H1 (cell line): ENCODE measurements at regions not wholly inside any gene's neighbourhood (a gene's known extent, or its start where the extent isn't known, plus 50 kb on each side); places are given as distances from the start of the nearest gene placed in this dataset.

Experiments
- CTCF ChIA-PET: fragments of 300-600 bp; sonication (Branson Sonifier 250); formaldehyde crosslinking; loops from one replicate; lab custom pipeline; 2021; ENCODE audit not compliant: partially characterized antibody; lab: Charles Lee
- POLR2A ChIA-PET: fragments of 300-600 bp; sonication (Branson Sonifier 250); formaldehyde crosslinking; loops from one replicate; lab custom pipeline; 2021; ENCODE audit warnings: inconsistent platforms; ENCODE audit not compliant: partially characterized antibody; lab: Charles Lee
- DNase-seq, 2 experiments: peaks; one replicate each; pipeline versions ENCODE4 v3.0.0 to v3.0.0-alpha.2; 2010 to 2022; ENCODE audit warnings: low spot score in 2 of 2, low read depth in 1 of 2, mixed read lengths in 1 of 2
- FAIRE-seq: peaks from 2 replicates; lab custom pipeline; 2011; peaks lifted over from hg19 to GRCh38; lab: Jason Lieb, UNC
- H2AFZ ChIP-seq: 2 replicates; pipeline ENCODE4 v1.8.1; 2012; ENCODE audit warnings: low read length, inconsistent platforms
- H2AK5ac ChIP-seq: 2 replicates; pipeline ENCODE4 v1.6.1; 2013; ENCODE audit warnings: low read depth, low read length
- H2BK120ac ChIP-seq: replicated peaks from 2 replicates; pipeline ENCODE3; 2013; ENCODE audit warnings: low read depth, low read length, inconsistent platforms
- H2BK12ac ChIP-seq: 2 replicates; pipeline ENCODE4 v1.6.1; 2013; ENCODE audit warnings: low read depth, low read length
- H2BK15ac ChIP-seq: 2 replicates; pipeline ENCODE4 v1.6.1; 2013; ENCODE audit warnings: low read length
- H2BK20ac ChIP-seq: 2 replicates; pipeline ENCODE4 v1.6.1; 2013; ENCODE audit warnings: low read length
- H2BK5ac ChIP-seq: 2 replicates; pipeline ENCODE4 v1.6.1; 2013; ENCODE audit warnings: low read depth, low read length
- H3K14ac ChIP-seq: 2 replicates; pipeline ENCODE4 v1.6.1; 2013; ENCODE audit warnings: inconsistent platforms; ENCODE audit not compliant: insufficient read length
- H3K18ac ChIP-seq: 2 replicates; pipeline ENCODE4 v1.6.1; 2013; ENCODE audit warnings: low read length; ENCODE audit errors: extremely low read depth
- H3K23ac ChIP-seq: 2 replicates; pipeline ENCODE4 v1.6.1; 2013; ENCODE audit warnings: inconsistent platforms; ENCODE audit not compliant: insufficient read length
- H3K23me2 ChIP-seq: 2 replicates; pipeline ENCODE4 v1.6.1; 2013; ENCODE audit warnings: low read depth, low read length
- H3K27ac ChIP-seq: 2 replicates; pipeline ENCODE4 v1.6.1; 2011; ENCODE audit warnings: low read depth, low read length, inconsistent platforms
- H3K27me3 ChIP-seq, 4 experiments: replicated peaks in 1 of 4; 1 replicate in 1 of 4; 2 replicates in 3 of 4; pipeline versions ENCODE4 v1.6.1 to v1.8.1; 2011 to 2013; ENCODE audit warnings: low read length in 3 of 4, mild to moderate bottlenecking in 3 of 4, inconsistent platforms in 2 of 4, mixed read lengths in 2 of 4, moderate library complexity in 1 of 4; ENCODE audit not compliant: control insufficient read depth in 3 of 4, insufficient read depth in 3 of 4; ENCODE audit errors: extremely low read depth in 1 of 4
- H3K36me3 ChIP-seq, 4 experiments: 2 replicates each; pipeline versions ENCODE4 v1.6.1 to v1.8.1; 2011 to 2013; ENCODE audit warnings: mild to moderate bottlenecking in 4 of 4, low read length in 3 of 4, moderate library complexity in 2 of 4, control low read depth in 1 of 4, inconsistent platforms in 1 of 4; ENCODE audit not compliant: insufficient read depth in 4 of 4, control insufficient read depth in 2 of 4
- H3K4ac ChIP-seq: replicated peaks from 2 replicates; pipeline ENCODE3; 2013; ENCODE audit warnings: low read length, low read depth, mixed read lengths, inconsistent platforms; ENCODE audit not compliant: insufficient read length
- H3K4me1 ChIP-seq, 4 experiments: replicated peaks in 1 of 4; 1 replicate in 1 of 4; 2 replicates in 3 of 4; pipeline versions ENCODE4 v1.6.1 to v1.8.1; 2011 to 2013; ENCODE audit warnings: low read length in 3 of 4, inconsistent platforms in 2 of 4, mixed read lengths in 1 of 4; ENCODE audit not compliant: insufficient read depth in 4 of 4, control insufficient read depth in 3 of 4
- H3K4me2 ChIP-seq, 2 experiments: 2 replicates each; pipeline versions ENCODE4 v1.6.1 to v1.8.1; 2011 to 2013; ENCODE audit warnings: low read depth in 2 of 2, low read length in 2 of 2, control low read depth in 1 of 2, inconsistent platforms in 1 of 2, mild to moderate bottlenecking in 1 of 2; ENCODE audit not compliant: insufficient read depth in 1 of 2
- H3K4me3 ChIP-seq, 4 experiments: fragments of 200-600, 300-600 bp in 1 of 4; sonication (generic), shearing (Covaris generic), sonication (Bioruptor Twin) in 1 of 4; 2 replicates each; pipeline versions ENCODE4 v1.5.1 to v1.8.1; 2011 to 2016; ENCODE audit warnings: low read length in 4 of 4, low read depth in 3 of 4, control low read depth in 2 of 4, inconsistent platforms in 2 of 4, mild to moderate bottlenecking in 2 of 4, mixed read lengths in 1 of 4, moderate library complexity in 1 of 4; ENCODE audit not compliant: insufficient read depth in 2 of 4; ENCODE audit errors: extremely low read depth in 1 of 4
- H3K56ac ChIP-seq: replicated peaks from 2 replicates; pipeline ENCODE3; 2013; ENCODE audit warnings: low read depth, mild to moderate bottlenecking, mixed read lengths, low read length, inconsistent platforms; ENCODE audit not compliant: insufficient read length
- H3K79me1 ChIP-seq: 2 replicates; pipeline ENCODE4 v1.6.1; 2013; ENCODE audit warnings: low read depth, low read length, control low read depth
- H3K79me2 ChIP-seq, 2 experiments: 2 replicates each; pipeline versions ENCODE4 v1.6.1 to v1.8.1; 2012 to 2013; ENCODE audit warnings: low read length in 2 of 2, mild to moderate bottlenecking in 2 of 2, inconsistent platforms in 1 of 2; ENCODE audit not compliant: insufficient read depth in 2 of 2, control insufficient read depth in 1 of 2
- H3K9ac ChIP-seq, 4 experiments: replicated peaks in 1 of 4; 1 replicate in 1 of 4; 2 replicates in 3 of 4; pipeline versions ENCODE4 v1.6.1 to v1.8.1; 2011 to 2013; ENCODE audit warnings: low read depth in 3 of 4, low read length in 3 of 4, control low read depth in 2 of 4, mild to moderate bottlenecking in 2 of 4, moderate library complexity in 2 of 4, inconsistent platforms in 1 of 4; ENCODE audit errors: extremely low read depth in 1 of 4
- H3K9me3 ChIP-seq, 2 experiments: 2 replicates each; pipeline versions ENCODE4 v1.6.1 to v1.8.1; 2012 to 2013; ENCODE audit warnings: mild to moderate bottlenecking in 2 of 2, moderate library complexity in 2 of 2, control low read depth in 1 of 2, inconsistent platforms in 1 of 2, low read depth in 1 of 2, low read length in 1 of 2, mixed read lengths in 1 of 2; ENCODE audit not compliant: insufficient read depth in 2 of 2
- H4K20me1 ChIP-seq, 2 experiments: replicated peaks in 1 of 2; 2 replicates each; pipeline versions ENCODE3 to v1.8.1; 2011 to 2013; ENCODE audit warnings: inconsistent platforms in 2 of 2, low read length in 2 of 2, mild to moderate bottlenecking in 1 of 2; ENCODE audit not compliant: insufficient read depth in 2 of 2, control insufficient read depth in 1 of 2
- H4K5ac ChIP-seq: 2 replicates; pipeline ENCODE4 v1.6.1; 2013; ENCODE audit warnings: low read length, low read depth, mixed read lengths, inconsistent platforms; ENCODE audit not compliant: insufficient read length
- H4K8ac ChIP-seq: 2 replicates; pipeline ENCODE4 v1.8.0; 2013; ENCODE audit warnings: mild to moderate bottlenecking, moderate library complexity, low read length, inconsistent platforms; ENCODE audit not compliant: insufficient read depth; ENCODE audit errors: extremely low read depth
- H4K91ac ChIP-seq: replicated peaks from 2 replicates; pipeline ENCODE3; 2013; ENCODE audit warnings: low read length, mixed read lengths, inconsistent platforms; ENCODE audit not compliant: insufficient read length
- SRF ChIP-seq: IDR thresholded peaks from 2 replicates; pipeline ENCODE4 v1.6.1; 2011; ENCODE audit warnings: mild to moderate bottlenecking, low read depth, low read length, moderate library complexity
- SUZ12 ChIP-seq: fragments of 200-600 bp; sonication (generic); IDR thresholded peaks from 2 replicates; pipeline ENCODE4 v1.6.1; 2012; ENCODE audit warnings: mild to moderate bottlenecking, inconsistent platforms, low read length, moderate library complexity, mixed read lengths
- WGBS, 2 experiments: shearing (Covaris generic) in 1 of 2; methylation state at CpG; one replicate each; pipeline versions ENCODE4 v1.1.6 to v1.1.7; 2013 to 2015; ENCODE audit warnings: low lambda C conversion rate in 2 of 2, mixed read lengths in 2 of 2, inconsistent platforms in 1 of 2, low coverage in 1 of 2, missing lambda C conversion rate in 1 of 2; ENCODE audit not compliant: insufficient replicate concordance in 2 of 2, insufficient coverage in 1 of 2, insufficient read length in 1 of 2; ENCODE audit errors: extremely low coverage in 1 of 2, missing lambda C conversion rate in 1 of 2; 5-methylcytosine and 5-hydroxymethylcytosine counted together

DNA sequence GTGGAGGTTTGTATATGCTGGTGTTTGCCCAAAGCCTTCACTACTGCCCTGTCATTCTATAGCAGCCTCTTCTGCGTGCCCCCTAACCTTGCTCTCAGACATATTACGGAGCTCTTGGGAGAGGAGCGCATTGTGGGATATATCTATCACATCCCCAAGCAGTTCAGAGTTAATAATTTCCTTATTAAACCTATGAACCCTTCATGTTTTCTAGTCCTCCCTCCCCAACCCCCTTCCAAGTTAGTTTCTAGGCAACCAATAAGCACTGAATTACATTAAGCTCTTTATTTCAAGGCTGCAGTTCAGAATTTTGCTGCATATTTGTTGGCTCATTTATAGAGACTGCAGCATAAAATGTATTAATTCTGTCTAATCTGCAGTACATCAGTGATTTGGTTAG is 57.3 kb upstream of the GRM7 start:
- CTCF ChIA-PET: interaction anchor here (0.7 to 1.2 kb wide), 3 partner anchors 17 to 1854 kb away, joined by 3 to 4 read pairs (median 3); no protein-coding TSS in a partner anchor
- H3K79me2 ChIP-seq: no peaks in the 10 kb centered on the region

More for the DNA sequence above, 57.3 kb upstream of the GRM7 start:
- H3K4ac ChIP-seq: no peak overlapping the region
- no peaks in the 10 kb centered on the region for H3K36me3 ChIP-seq
- H2BK120ac ChIP-seq: no peak overlapping the region
- H3K4me3 ChIP-seq: no peak overlapping the region
- DNase-seq (no peak), FAIRE-seq (no peak)
- no peaks in the 10 kb centered on the region for H3K79me1 ChIP-seq
- no peak overlapping the region for H3K9ac ChIP-seq
- no peak overlapping the region for H3K56ac ChIP-seq
- H3K23me2 ChIP-seq: no peaks in the 10 kb centered on the region
- no peak overlapping the region for H3K18ac ChIP-seq
- no peaks in the 10 kb centered on the region for H3K4me1 ChIP-seq
- H2AFZ ChIP-seq: no peak overlapping the region
- TF ChIP-seq SRF: no peak
- TF ChIP-seq SUZ12: no peak
- WGBS, 2 experiments: 79% methylated on average over 3 of the region's 3 CpGs; no CpG with 5 or more reads in 1 of the 2 experiments
- no peaks in the 10 kb centered on the region for H3K27me3 ChIP-seq
- no peak overlapping the region for H3K23ac ChIP-seq
- H2BK5ac ChIP-seq: no peak overlapping the region
- no peak overlapping the region for H3K4me2 ChIP-seq
- no peak overlapping the region for H4K91ac ChIP-seq
- no peak overlapping the region for H2BK15ac ChIP-seq
- H2BK20ac ChIP-seq: no peak overlapping the region
- no peak overlapping the region for H3K14ac ChIP-seq
- H3K27ac ChIP-seq: no peak overlapping the region
- H3K9me3 ChIP-seq: no peaks in the 10 kb centered on the region
- H4K5ac ChIP-seq: no peak overlapping the region
- POLR2A ChIA-PET: no interaction called here
- no peak overlapping the region for H2BK12ac ChIP-seq
- no peak overlapping the region for H2AK5ac ChIP-seq
- H4K8ac ChIP-seq: no peak overlapping the region
- H4K20me1 ChIP-seq: no peaks in the 10 kb centered on the region
